GM18517 (cell line): ENCODE measurements at regions not wholly inside any gene's neighbourhood (a gene's known extent, or its start where the extent isn't known, plus 50 kb on each side); places are given as distances from the start of the nearest gene placed in this dataset.

Experiments used
- ATAC-seq: cut with Tn5 transposase; IDR thresholded peaks from one replicate; pipeline ENCODE4 v1.9.1; 2021; ENCODE audit warnings: mild to moderate bottlenecking, moderate library complexity; ENCODE audit not compliant: unreplicated experiment

DNA sequence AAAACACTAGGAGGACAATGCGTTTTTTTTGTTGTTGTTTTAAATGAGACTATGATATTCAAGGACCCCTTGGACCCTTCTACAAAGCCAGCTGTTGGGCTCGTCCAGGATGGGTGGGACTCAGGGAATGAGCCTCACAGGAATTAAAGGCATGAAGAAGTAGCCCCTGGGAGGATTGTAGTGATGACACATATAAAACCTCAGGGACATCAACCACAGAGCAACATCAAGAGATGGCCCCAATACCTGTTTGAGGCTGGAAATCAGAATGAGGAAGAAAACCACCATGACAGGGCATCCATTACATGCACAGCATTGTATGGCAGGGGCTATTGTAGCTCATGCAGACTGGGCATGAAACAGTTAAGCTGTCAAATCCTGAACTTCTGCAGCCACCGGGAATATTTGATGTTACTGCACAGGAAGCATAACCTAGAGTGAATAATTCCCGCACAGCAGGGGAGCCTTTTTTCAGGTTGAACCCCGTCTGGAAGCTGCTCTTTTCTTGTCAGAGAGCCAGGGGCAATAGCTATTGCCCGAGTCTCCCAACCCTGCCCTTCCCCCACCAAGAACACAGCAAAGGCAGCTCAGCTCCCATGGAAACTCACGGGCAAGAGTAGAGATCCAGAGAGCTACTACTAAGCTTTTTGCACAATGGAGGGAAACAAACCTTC, 140.2 kb upstream of the FGGY start:
- ATAC-seq: no peak

DNA sequence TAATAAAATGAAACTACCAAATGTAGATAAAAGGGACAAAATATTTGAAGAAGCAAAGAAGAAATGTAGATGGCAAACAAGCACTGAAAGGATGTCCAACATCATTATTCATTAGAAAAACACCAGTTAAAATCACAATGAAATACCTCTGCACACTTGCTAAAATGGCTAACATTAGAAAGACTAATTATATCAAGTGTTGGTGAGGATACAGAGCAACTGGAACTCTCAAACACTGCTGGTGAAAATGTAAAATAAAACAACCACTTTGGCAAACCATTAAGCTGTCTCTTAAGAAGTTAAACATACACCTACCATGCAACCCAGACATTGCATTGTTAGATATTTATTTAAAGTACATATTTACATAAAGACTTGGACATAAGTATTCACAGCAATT, 138.6 kb upstream of the FGGY start:
- ATAC-seq: no peak

DNA sequence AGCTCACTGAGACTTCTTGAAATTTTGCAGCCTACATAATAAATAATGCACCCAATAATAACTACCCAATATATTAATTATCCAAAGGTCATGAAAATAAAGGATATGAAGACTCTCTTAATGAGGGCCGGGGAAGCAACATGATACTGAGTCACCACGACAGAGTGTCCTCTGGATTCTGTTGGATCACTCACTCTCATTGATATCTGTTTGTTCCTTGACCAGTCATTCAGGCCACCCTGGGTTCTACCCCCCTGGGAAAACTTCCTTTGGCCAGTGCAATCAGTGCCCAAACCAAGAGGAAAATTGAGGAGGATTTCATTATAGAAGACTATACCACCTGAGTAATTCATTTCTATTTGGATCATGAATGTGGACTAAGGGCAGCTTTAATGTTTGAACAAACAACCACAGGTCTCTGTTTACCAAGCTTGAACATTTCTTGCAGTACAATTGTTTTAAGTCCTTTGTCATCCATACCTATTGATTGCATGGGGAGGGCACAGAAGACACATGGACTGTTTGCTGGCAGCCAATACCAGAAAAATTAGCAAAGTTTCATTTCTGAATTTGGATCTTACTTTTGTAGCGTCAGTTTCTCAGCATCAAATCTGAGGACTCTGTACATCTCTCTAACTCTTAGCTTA, 137.2 kb upstream of the FGGY start:
- ATAC-seq: no peak

DNA sequence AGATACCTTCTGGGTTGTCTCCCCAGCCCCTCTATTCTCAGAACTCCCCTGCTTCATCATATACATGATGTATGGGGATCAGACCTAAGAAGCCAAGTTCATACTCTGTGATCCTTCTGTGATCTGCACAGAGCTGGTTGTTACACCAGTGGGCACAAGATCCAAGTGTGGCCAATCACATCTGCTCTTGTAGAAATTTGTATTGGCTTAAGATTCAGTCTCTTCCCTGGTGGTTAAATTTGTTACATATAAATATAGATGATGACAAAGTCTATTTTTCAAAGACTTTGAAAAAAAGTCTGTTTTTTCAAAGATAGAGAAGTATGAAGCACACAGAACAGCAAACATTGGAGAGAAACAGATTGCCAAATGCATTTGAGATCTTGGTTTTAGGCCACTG, 135.8 kb upstream of the FGGY start:
- ATAC-seq: no peak

DNA sequence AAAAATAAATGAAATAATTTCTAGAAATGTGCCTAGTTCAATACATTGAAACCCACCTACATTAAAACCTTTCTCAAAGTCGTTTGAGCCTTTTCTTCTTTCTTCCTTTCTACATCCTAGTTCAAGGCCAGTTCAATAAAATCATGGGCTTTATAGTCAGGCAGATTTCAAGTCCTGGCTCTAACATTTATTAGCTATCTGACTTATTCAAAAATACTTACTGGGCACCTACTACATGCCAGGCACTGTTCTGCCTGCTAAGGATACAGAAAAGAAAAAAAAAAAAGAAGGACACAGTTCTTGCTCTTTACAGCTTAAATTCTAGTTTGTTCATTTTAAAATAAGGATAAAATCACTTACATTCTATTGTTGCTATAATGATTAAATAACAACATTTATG, 134.2 kb upstream of the FGGY start:
- no peak for ATAC-seq

DNA sequence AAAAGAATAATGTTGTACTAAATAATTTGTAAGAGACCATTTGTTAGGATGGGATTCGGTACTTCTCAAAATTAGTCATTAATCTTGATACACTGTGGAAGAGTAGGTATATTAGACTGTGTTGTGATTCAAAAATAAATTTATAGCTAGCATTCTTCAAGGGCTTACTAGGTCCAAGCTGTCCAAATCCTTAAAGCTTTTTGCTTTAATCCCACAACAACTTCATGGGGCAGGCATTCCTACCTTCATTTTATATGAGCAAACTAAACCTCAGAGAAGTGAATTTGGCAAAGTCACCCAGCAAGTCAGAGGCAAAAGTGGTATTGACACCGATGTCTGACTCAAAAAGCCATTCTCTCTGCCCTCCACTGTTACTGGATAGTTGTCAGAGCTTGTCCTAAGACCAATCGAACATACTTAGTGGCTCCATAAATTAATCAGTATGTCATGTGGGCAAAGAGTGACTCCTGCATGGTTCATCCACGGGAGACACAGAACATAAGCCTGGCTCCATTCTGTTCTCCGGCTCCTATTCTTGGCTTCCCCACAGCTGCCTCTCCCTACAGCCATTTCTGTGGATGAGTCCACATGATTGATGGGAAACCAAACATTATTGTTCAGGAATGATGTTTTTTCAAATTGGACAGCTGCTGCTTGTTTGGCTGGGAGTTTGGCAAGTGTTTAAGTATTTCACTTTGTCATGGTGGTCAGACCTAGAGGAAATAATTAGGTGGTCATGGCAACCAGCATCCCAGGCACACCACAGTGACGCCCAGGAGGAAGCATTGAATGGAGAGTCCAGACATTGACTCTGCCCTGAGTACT, 133.4 kb upstream of the FGGY start:
- ATAC-seq: no peak

DNA sequence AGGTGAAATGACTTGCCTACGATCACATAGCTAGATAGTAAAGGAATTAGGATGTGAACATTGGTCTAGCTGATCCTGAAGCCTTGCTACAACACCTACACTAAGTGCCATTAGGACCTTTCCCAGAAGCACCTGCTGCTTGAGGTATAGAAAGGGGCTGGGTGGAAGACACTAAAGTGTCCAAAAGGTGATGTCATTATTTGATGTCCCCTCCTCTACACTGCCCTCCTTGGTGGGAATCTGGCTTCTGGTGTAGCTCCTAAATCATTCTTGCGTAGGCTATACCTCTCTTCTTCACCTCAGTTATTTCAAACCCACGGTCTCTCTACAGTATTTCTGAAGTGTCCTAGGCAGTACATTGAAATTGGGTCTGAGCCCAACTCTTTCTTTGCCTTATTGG, 132.5 kb upstream of the FGGY start:
- ATAC-seq: no peak

DNA sequence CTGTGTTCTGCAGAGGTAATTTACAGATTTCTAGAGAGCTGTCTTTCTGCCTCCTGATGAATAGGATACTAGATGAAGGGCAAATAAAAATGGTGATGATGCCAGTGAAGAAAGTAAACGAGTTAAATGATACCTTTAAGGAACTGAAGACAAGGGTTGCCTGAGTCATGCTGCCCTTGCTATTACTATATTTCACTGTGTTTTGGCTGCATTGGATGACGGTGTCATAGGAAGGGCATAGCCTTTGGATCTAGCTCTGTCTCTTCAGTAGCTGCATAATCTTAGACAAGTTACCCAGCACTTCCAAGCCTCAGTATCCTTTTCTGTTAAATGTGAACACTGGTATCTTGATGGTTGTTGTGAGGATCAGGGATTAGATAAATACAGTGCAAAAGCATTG, 131.5 kb upstream of the FGGY start:
- ATAC-seq: no peak

DNA sequence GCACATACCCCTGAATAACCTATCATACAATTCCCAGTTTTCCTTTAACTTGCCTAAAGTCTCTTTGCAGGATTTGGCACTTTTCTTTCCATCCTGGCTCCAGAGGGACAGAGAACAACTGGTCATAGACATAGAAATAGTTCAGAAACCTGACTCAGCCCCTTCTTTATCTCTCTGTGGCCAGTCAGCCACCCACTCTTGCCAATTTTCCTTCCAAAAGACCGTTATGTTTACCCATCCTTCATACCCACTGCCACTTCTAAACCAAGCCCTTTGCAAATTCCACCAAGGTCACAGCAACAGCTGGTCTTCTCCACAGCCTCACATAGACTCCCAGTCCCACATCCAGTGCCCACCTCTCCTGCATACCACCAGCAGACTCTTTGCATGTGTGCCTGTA, 127.2 kb upstream of the FGGY start:
- ATAC-seq: no peak

DNA sequence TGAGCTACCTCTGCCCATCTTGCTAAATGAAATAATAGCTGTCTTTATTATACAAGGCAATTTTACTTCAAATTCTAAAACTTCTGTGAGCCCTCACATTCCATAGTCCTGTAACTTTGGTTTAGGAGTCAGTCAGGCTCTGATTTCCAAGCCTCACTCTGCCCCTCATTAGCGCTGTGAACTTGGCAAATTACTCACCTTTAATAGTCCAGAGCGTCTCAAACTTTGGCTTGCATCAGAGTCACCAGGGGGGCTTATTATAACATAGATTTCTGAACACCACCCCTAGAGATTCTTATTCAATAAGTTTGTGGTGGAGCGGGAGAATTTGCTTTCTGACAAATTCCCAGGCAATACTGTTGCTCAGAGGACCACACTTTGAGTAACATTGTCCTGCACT, 126.2 kb upstream of the FGGY start:
- no peak for ATAC-seq

DNA sequence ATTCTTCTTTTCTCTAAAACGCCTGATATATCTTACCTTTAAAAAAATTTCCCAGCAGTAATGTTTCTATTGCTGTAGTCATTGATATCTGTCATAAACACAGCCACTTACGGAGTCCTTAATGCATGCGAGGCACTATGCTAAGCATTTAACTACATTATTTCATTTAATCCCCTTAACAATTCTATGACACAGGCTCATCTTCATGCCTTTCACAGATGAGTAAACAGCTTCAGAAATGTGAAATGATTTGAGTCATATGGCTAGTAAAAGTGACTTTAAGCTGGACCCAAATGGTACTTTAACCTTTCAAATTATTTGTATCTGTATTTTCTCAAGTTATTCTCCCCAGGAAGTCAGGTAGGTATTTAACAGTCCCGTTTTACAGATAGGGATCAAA, 125.1 kb upstream of the FGGY start:
- ATAC-seq: no peak

DNA sequence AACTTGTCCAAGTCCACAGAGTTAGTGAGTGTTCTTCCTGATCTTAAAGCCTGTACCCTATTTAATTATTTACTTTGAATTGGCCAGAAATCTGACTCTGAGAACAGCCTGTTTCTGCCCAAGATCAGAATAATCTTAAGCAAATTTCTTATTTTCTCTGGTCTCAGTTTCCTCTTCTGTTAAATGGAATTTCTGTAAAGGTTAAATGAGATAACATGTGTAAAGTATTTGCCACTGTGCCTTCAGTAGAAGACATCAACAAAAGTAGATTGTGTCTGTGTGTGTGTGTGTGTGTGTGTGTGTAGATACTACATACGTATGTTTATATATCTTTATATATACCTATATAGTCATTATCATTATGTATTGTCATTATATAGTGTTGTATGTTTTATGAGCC, 124.2 kb upstream of the FGGY start:
- no peak for ATAC-seq

DNA sequence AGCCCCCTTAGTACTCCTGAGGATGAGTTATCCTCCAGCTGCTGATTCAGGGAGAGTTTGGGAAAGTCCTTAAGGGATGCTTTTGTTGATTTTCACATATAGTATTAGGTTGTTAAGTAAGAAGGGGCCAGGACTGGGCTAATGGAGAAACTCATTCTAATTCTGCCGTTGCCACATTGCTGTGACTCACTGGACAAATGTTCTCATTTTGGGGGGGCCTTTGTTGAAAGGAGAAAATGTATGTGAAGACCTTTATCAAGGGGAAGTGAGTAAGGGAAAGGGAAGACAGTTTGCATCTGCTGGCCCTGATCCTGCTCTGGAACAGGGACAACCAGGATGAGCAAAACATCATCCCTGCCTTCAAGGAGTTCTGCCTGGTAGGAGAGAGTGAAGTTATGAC, 123.2 kb upstream of the FGGY start:
- no peak for ATAC-seq

DNA sequence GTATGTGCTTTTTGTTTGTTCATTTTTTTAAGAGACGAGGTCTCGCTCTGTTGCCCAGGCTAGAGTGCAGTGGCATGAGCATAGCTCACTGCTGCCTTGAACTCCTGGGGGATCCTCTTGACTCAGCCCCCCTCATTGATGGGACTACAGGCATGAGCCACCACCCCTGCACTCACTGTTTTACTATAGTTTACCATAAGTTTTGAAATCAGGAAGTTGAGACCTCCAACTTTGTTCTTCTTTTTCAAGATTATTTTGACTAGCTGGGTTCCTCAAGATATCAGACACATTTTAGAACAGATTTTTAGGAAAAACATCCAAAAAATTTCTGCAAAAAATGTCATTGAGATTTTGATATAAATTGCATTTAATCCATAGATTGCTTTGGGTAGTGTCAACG, 120.4 kb upstream of the FGGY start:
- ATAC-seq: no peak

DNA sequence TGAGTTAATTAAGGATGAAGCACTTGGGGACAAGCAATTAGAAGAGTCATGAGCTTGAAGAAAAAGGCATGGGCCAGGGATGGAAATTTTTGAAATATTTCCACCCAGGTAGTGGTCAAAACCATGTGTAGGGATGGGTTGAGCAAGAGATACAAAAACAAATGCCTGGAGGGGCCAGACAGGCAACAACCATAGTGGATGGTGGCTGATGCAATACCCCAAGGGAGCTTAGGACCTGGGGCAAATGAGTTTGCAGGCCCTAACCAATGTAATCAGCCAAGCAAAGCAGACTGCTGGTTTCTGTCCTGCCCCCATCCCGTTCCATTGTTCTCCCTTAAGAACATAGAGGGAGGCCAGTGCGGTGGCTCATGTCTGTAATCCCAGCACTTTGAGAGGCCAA, 119.1 kb upstream of the FGGY start:
- ATAC-seq: no peak

DNA sequence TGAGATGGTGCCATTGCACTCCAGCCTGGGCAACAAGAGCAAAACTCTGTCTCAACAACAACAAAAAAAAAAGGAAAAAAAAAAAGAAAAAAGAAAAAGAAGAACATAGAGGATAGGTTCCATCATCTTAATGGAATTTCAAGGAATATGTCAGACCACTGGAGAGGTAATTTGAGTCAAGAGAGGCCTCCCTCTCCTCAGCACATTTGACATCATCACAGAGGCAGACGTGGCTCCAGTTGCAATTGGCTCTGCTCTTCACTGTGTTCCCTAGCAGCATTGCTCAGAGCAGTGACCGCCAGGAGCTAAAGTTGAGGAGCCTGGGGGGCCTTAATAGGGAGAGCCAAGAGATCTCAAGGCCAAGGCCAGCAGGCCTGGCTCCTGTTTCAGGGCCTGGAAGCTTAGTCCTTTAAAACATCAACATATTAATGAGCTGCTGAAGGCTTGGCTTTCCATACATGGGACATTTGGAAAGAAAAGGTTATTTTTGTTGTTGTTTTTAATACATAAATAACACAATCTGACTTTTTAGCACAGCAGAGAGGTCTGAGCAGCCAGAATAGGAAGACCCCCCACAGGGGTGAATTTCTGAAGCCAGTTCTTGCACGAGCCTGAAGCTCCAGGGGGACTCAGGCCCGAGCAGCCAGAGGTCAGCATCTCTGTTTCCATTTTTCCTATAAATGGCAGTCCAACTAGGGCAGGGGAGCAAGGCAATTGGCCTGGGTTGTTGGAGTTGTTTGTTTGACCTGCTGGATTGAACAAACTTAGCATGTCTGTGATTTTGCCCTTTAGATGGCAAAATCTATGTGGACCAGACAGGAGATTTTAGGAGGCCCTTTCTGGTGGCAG, 118.3 kb upstream of the FGGY start:
- ATAC-seq: no peak

DNA sequence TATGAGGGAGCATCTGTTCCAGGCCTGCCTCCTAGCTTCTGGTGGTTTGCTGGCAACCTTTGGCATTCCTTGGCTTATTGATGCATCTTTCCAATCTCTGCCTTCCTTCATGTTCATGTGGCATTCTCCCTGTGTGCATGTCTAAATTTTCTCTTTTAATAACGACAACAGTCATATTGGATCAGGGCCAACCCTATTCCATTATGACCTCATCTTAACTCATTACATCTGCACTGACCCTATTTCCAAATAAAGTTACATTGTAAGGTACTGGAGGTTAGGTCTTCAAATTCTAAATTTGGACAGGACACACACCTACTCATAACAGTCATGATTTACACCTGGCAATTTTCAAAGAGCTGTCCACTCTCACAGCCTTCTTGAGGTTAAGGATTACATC, 117.2 kb upstream of the FGGY start:
- ATAC-seq: no peak

DNA sequence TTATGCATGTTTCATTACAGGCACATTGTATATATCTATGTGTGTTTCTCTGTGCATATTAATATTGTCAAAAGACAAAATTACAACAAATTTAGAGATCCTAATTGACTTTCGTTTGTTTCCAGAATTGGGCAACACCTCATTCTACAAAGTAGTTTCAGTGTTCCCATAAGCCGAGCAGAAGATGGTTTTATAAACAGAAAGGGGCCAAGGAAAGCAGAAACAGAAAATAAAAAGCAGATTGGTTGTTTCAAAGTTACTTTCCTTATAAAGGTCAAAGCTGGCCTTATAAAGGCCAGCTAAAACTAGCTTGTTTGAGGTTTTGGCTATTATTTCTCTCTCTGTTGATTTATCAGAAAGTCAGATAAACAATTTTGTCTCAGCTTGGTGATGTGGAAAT, 116.2 kb upstream of the FGGY start:
- ATAC-seq: no peak

DNA sequence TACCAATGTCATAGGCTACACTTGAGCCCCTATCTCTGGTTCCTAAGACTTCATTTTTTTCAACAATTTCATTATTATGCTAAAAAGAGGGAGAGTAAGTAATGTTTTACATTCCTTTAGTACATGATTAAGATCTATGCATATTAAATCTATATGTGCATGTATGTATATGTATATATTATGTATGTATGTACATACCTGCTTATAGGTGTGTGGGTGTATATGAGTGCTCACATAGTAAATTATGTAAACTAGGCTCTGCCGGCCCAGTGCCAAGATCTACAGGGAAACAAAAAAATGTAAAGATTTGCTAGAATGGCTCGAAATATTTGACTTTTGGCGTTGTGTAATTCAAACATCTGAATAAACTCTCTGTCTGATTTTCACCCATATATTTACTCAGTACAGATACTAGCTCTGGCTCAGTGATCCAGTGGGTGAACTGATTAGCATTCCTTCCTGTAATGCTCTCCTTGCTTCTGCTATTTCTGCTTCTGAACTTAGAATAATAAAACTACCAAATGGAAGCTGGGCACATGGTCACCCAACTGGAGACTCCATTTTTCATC, 113.1 kb upstream of the FGGY start:
- ATAC-seq: no peak

DNA sequence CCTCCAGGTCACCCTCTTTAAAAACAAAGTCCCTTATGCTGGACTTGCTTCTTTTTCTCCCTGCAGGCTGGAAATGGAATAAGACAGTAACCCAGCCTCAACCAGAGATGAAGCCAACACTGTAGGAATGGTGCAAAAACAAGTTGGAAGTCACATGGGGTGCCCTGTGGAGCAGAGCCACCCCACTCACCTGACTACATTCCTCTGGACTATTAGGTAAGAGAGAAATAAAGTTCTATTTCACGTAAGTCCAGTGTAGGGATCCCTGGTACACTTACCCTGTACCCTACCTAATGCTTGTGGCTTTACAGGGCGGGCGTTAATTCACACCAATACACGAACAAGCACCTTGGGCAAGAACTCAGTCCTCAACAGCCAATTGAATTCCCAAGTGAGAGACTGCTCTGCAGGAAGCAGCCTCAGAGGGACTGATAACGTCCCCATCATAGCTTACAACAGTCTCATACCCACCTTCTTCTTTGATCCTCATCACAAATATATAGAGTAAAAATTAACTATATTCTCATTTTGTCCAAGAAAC, 112.5 kb upstream of the FGGY start:
- no peak for ATAC-seq
